Upper lobe of right lung (tissue), 1 donor: ENCODE measurements at regions not wholly inside any gene's neighbourhood (a gene's known extent, or its start where the extent isn't known, plus 50 kb on each side); places are given as distances from the start of the nearest gene placed in this dataset.

ENCODE experiments used
- ATAC-seq: fragments of 200-7000 bp; cut with Tn5 transposase; one replicate; pipeline ENCODE4 v1.9.1; 2020; ENCODE audit warnings: mild to moderate bottlenecking, moderate library complexity
- DNase-seq: peaks from one replicate; pipeline ENCODE4 v3.0.0-alpha.2; 2020
- H3K27ac ChIP-seq: fragments of 200-600 bp; one replicate; pipeline ENCODE4 v1.8.0; 2022
- H3K27me3 ChIP-seq: fragments of 200-600 bp; one replicate; pipeline ENCODE4 v1.8.0; 2022; ENCODE audit warnings: mild to moderate bottlenecking
- H3K36me3 ChIP-seq: fragments of 200-600 bp; one replicate; pipeline ENCODE4 v1.8.0; 2022
- H3K4me1 ChIP-seq: fragments of 200-600 bp; one replicate; pipeline ENCODE4 v1.8.0; 2022
- H3K4me3 ChIP-seq: fragments of 200-600 bp; one replicate; pipeline ENCODE4 v1.8.0; 2022; ENCODE audit warnings: mild to moderate bottlenecking
- H3K9me3 ChIP-seq: fragments of 200-600 bp; one replicate; pipeline ENCODE4 v1.8.0; 2022
- CTCF ChIP-seq: fragments of 200-600 bp; IDR thresholded peaks from one replicate; pipeline ENCODE4 v1.8.0; 2022; ENCODE audit warnings: antibody characterized with exemption
- intact Hi-C: fragments of 100-400 bp; cut with DNase I; formaldehyde crosslinking; loops from one replicate; pipeline ENCODE4 v1.11.0; 2022
- donor health status: DM: no; HTN: yes; CAD: no; lungs with severe emphysema.

- ATAC-seq (no peak), DNase-seq (no peak)
- Histone ChIP-seq H3K4me1 (no peaks in the 10 kb centered on the region), H3K36me3 (no peaks in the 10 kb centered on the region), H3K4me3 (no peak overlapping the region), H3K9me3 (no peaks in the 10 kb centered on the region), H3K27me3 (no peaks in the 10 kb centered on the region), H3K27ac (no peak overlapping the region)
- intact Hi-C loops = no loop called here
- no peak for TF ChIP-seq CTCF
These were observed 296.7 kb upstream of the FKBP1C start for GRCh38 chr6:62914530-62914929.

- no peak for TF ChIP-seq CTCF
- Histone ChIP-seq H3K27me3 (no peaks in the 10 kb centered on the region), H3K9me3 (no peaks in the 10 kb centered on the region), H3K4me1 (no peaks in the 10 kb centered on the region), H3K27ac (no peak overlapping the region), H3K4me3 (no peak overlapping the region), H3K36me3 (no peaks in the 10 kb centered on the region)
- DNase-seq (no peak), ATAC-seq (no peak)
- intact Hi-C loops = no loop called here
These were observed 287.5 kb upstream of the FKBP1C start for GRCh38 chr6:62923728-62924127.

- Histone ChIP-seq H3K9me3 (no peaks in the 10 kb centered on the region), H3K36me3 (no peaks in the 10 kb centered on the region), H3K27ac (no peak overlapping the region), H3K4me3 (no peak overlapping the region), H3K27me3 (no peaks in the 10 kb centered on the region), H3K4me1 (no peaks in the 10 kb centered on the region)
- DNase-seq (no peak), ATAC-seq (no peak)
- TF ChIP-seq CTCF = no peak
- intact Hi-C loops = no loop called here
These were observed 270.4 kb upstream of the FKBP1C start for GRCh38 chr6:62940848-62941247.

GRCh38 chr6:62942000-62942399 lies 269.3 kb upstream of the FKBP1C start:
- no peaks in the 10 kb centered on the region for H3K4me1 ChIP-seq
- no peaks in the 10 kb centered on the region for H3K27me3 ChIP-seq
- H3K4me3 ChIP-seq = no peak overlapping the region
- DNase-seq (no peak), ATAC-seq (no peak)
- H3K27ac ChIP-seq = no peak overlapping the region
- intact Hi-C loops = no loop called here
- H3K9me3 ChIP-seq = no peaks in the 10 kb centered on the region
- H3K36me3 ChIP-seq = no peaks in the 10 kb centered on the region
- TF ChIP-seq CTCF = no peak

GRCh38 chr6:62968834-62969233 lies 242.4 kb upstream of the FKBP1C start:
- intact Hi-C loops = no loop called here
- H3K9me3 ChIP-seq = no peaks in the 10 kb centered on the region

More at GRCh38 chr6:62968834-62969233, 242.4 kb upstream of the FKBP1C start:
- Histone ChIP-seq H3K4me3 (no peak overlapping the region), H3K4me1 (no peaks in the 10 kb centered on the region), H3K27me3 (no peaks in the 10 kb centered on the region), H3K27ac (no peak overlapping the region), H3K36me3 (no peaks in the 10 kb centered on the region)
- TF ChIP-seq CTCF = no peak
- no peak for ATAC-seq
- no peak for DNase-seq
